Activated CD8-positive, alpha-beta memory T cell treated with anti-CD3 and anti-CD28 coated beads, Interleukin-2, amount 10 ng/mL, durations not matched to agents 7 days and 5 days (primary cell): ENCODE measurements at regions not wholly inside any gene's neighbourhood (a gene's known extent, or its start where the extent isn't known, plus 50 kb on each side); places are given as distances from the start of the nearest gene placed in this dataset.

Source experiments
- ATAC-seq: fragments of 150-1000 bp; cut with Tn5 transposase; one replicate; pipeline ENCODE4 v1.10.0; 2021; ENCODE audit warnings: moderate library complexity
- CTCF ChIA-PET: fragments of 350-600 bp; sonication (Branson Sonifier 250); formaldehyde crosslinking; loops from one replicate; lab custom pipeline; 2021; ENCODE audit warnings: antibody characterized with exemption; lab: Charles Lee
- DNase-seq: peaks from one replicate; pipeline ENCODE4 v3.0.0-alpha.2; 2020
- H3K27ac Mint-ChIP-seq: one replicate; pipeline ENCODE4 v1.8.0; 2021; ENCODE audit warnings: mild to moderate bottlenecking, mixed read lengths
- H3K27me3 Mint-ChIP-seq: one replicate; pipeline ENCODE4 v1.8.0; 2021; ENCODE audit warnings: mixed read lengths
- H3K36me3 Mint-ChIP-seq: one replicate; pipeline ENCODE4 v1.8.0; 2021; ENCODE audit warnings: mild to moderate bottlenecking, mixed read lengths
- H3K4me1 Mint-ChIP-seq: one replicate; pipeline ENCODE4 v1.8.0; 2021; ENCODE audit warnings: mixed read lengths
- H3K4me3 Mint-ChIP-seq: one replicate; pipeline ENCODE4 v1.8.0; 2021; ENCODE audit warnings: mild to moderate bottlenecking, moderate library complexity, mixed read lengths
- H3K9me3 Mint-ChIP-seq: one replicate; pipeline ENCODE4 v1.8.0; 2022; ENCODE audit warnings: low read depth, mixed read lengths

DNA sequence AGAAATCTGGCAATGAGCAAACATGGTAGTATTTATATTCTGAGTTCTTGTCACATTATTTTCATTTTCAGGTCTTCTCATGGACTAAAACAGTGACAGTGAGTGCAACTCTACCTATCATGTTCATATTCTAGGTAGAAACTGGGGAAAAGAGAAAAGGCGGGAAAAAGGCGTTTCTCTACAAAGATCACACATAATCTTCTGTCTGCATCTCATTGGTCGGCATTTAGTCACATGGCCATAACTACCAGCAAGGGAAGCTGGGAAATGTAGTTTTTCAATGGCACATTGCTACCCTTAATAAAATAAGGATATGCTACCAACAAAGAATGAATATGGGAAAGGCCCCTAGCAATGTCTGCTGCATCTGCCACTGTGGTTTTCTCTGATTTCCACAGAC lies 57.6 kb upstream of the B3GAT1 start:
- no peaks in the 10 kb centered on the region for H3K9me3 Mint-ChIP-seq
- CTCF ChIA-PET = no interaction called here
- DNase-seq = no peak

DNA sequence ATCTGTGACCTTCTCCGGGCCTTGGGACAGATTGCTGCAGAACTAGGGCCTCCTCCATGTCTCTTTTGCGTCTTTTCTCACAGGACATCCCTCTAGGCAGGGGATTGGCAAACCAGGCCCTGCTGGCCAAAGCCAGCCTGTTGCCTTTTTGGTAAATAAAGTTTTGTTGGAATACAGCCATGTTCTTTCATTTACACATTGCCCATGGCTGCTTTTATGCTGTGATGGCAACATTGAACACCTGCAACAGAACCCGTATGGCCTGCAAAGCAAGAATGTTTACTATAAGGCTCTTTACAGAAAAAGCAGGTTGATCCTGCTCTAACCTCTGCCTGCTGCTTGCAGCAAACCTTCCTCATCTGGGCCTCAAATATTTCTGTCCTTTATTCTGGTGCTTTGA lies 56.8 kb upstream of the B3GAT1 start:
- Mint-ChIP-seq H3K27ac (no peak overlapping the region), H3K9me3 (no peaks in the 10 kb centered on the region), H3K27me3 (peaks cover 41% of the 10 kb centered on the region), H3K4me1 (no peaks in the 10 kb centered on the region), H3K4me3 (no peak overlapping the region), H3K36me3 (no peaks in the 10 kb centered on the region)
- CTCF ChIA-PET = no interaction called here
- ATAC-seq = no peak
- no peak for DNase-seq

More for the DNA sequence above, 57.6 kb upstream of the B3GAT1 start:
- H3K4me1 Mint-ChIP-seq = peaks cover under 1% of the 10 kb centered on the region
- no peak overlapping the region for H3K27ac Mint-ChIP-seq
- H3K27me3 Mint-ChIP-seq = peaks cover 37% of the 10 kb centered on the region
- no peak for ATAC-seq
- H3K4me3 Mint-ChIP-seq = no peak overlapping the region
- no peaks in the 10 kb centered on the region for H3K36me3 Mint-ChIP-seq

GRCh38 chr11:134468081-134468668 lies 56.1 kb upstream of the B3GAT1 start:
- no peak overlapping the region for H3K27ac Mint-ChIP-seq
- no peaks in the 10 kb centered on the region for H3K4me1 Mint-ChIP-seq
- ATAC-seq = no peak
- peaks cover 42% of the 10 kb centered on the region for H3K27me3 Mint-ChIP-seq
- H3K4me3 Mint-ChIP-seq = no peak overlapping the region
- CTCF ChIA-PET = no interaction called here
- H3K36me3 Mint-ChIP-seq = no peaks in the 10 kb centered on the region
- no peaks in the 10 kb centered on the region for H3K9me3 Mint-ChIP-seq
- no peak for DNase-seq

- no peak overlapping the region for H3K27ac Mint-ChIP-seq
- H3K9me3 Mint-ChIP-seq = no peaks in the 10 kb centered on the region
- H3K36me3 Mint-ChIP-seq = no peaks in the 10 kb centered on the region
- H3K4me1 Mint-ChIP-seq = no peaks in the 10 kb centered on the region
- H3K4me3 Mint-ChIP-seq = no peak overlapping the region
- ATAC-seq (no peak), DNase-seq (no peak)
- peaks cover 35% of the 10 kb centered on the region for H3K27me3 Mint-ChIP-seq
- CTCF ChIA-PET = no interaction called here
Measured at GRCh38 chr11:134466610-134467567, 54.8 kb upstream of the B3GAT1 start.

- CTCF ChIA-PET = no interaction called here
- H3K27me3 Mint-ChIP-seq = peaks cover 29% of the 10 kb centered on the region
- DNase-seq (no peak), ATAC-seq (no peak)
- H3K9me3 Mint-ChIP-seq = no peaks in the 10 kb centered on the region
- H3K4me1 Mint-ChIP-seq = no peaks in the 10 kb centered on the region
- H3K36me3 Mint-ChIP-seq = no peaks in the 10 kb centered on the region
- H3K4me3 Mint-ChIP-seq = no peak overlapping the region
- H3K27ac Mint-ChIP-seq = no peak overlapping the region
Measured at GRCh38 chr11:134466156-134466555, 54.1 kb upstream of the B3GAT1 start.

GRCh38 chr11:134464981-134465730 lies 53.1 kb upstream of the B3GAT1 start:
- no peak for ATAC-seq
- Mint-ChIP-seq H3K27ac (no peak overlapping the region), H3K4me3 (no peak overlapping the region), H3K9me3 (no peaks in the 10 kb centered on the region), H3K27me3 (peaks cover 23% of the 10 kb centered on the region), H3K4me1 (no peaks in the 10 kb centered on the region), H3K36me3 (no peaks in the 10 kb centered on the region)
- DNase-seq = no peak
- CTCF ChIA-PET = no interaction called here

DNA sequence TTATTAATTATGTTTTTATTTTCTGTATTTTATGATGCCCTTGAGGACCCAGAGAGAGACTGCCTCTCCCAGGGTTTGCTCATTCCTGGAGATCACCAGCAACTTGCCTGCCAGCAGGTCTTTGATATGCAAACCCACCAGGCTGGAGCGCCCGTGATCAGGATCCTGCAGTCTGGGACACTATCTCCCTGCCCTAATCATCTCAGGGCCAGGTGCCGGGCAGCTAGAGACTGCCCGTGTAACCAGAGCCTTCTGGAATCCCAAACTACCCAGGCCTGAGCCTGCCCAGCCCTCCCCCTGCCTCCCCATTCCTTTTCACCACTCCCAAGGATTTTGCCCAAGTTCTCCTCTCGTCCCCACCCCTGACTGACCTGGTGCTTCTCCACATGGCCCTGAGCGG lies 52.2 kb upstream of the B3GAT1 start:
- H3K4me1 Mint-ChIP-seq = no peaks in the 10 kb centered on the region
- ATAC-seq (no peak), DNase-seq (no peak)
- H3K4me3 Mint-ChIP-seq = no peak overlapping the region
- H3K36me3 Mint-ChIP-seq = no peaks in the 10 kb centered on the region
- CTCF ChIA-PET = no interaction called here
- no peak overlapping the region for H3K27ac Mint-ChIP-seq
- H3K27me3 Mint-ChIP-seq = peaks cover 21% of the 10 kb centered on the region
- no peaks in the 10 kb centered on the region for H3K9me3 Mint-ChIP-seq

- Mint-ChIP-seq H3K9me3 (no peaks in the 10 kb centered on the region), H3K27me3 (peaks cover 21% of the 10 kb centered on the region), H3K36me3 (no peaks in the 10 kb centered on the region), H3K27ac (no peak overlapping the region), H3K4me1 (no peaks in the 10 kb centered on the region), H3K4me3 (no peak overlapping the region)
- CTCF ChIA-PET = no interaction called here
- DNase-seq (no peak), ATAC-seq (no peak)
Measured at GRCh38 chr11:134463716-134464115, 51.7 kb upstream of the B3GAT1 start.
